ENCODE measurements at regions not wholly inside any gene's neighbourhood (a gene's known extent, or its start where the extent isn't known, plus 50 kb on each side); places are given as distances from the start of the nearest gene placed in this dataset.

GRCh38 chr16:77551357-77551756, 116.5 kb upstream of the ADAMTS18 start:
- no peak overlapping the region for H3K4me3 ChIP-seq
- TF ChIP-seq, protein P1, sequence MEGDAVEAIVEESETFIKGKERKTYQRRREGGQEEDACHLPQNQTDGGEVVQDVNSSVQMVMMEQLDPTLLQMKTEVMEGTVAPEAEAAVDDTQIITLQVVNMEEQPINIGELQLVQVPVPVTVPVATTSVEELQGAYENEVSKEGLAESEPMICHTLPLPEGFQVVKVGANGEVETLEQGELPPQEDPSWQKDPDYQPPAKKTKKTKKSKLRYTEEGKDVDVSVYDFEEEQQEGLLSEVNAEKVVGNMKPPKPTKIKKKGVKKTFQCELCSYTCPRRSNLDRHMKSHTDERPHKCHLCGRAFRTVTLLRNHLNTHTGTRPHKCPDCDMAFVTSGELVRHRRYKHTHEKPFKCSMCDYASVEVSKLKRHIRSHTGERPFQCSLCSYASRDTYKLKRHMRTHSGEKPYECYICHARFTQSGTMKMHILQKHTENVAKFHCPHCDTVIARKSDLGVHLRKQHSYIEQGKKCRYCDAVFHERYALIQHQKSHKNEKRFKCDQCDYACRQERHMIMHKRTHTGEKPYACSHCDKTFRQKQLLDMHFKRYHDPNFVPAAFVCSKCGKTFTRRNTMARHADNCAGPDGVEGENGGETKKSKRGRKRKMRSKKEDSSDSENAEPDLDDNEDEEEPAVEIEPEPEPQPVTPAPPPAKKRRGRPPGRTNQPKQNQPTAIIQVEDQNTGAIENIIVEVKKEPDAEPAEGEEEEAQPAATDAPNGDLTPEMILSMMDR (IDR thresholded peaks at IDR 0.05) = no peak
- DNase-seq (ENCODE audit: low spot score) = no peak
- no peak overlapping the region for H3K27ac ChIP-seq

DNA sequence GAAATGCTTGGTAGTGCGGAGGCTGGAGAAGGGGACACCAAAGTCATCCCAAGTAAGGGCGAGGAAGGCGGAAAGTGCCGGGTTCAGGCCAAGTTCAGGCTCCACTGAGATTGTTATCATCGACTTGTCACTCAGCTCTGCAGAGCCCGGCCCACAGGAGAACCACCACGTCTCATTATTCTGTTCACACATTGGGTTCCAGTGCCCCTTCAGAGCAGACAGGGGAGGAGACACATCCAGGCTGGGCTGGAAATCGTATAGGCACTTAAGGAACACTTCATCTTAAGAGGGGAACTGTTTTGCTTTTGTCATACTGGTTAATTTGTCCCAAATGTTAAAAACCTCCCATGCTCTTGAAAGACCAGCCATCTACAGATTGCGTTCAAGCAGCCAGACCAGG, 118.3 kb upstream of the ADAMTS18 start:
- no peak for DNase-seq (ENCODE audit: low spot score)
- no peak overlapping the region for H3K27ac ChIP-seq
- TF ChIP-seq, protein P1 (IDR thresholded peaks at IDR 0.05) = no peak
- H3K4me3 ChIP-seq = no peak overlapping the region

GRCh38 chr16:77555126-77555525, 120.3 kb upstream of the ADAMTS18 start:
- DNase-seq (ENCODE audit: low spot score) = no peak
- Histone ChIP-seq H3K27ac (no peak overlapping the region), H3K4me3 (no peak overlapping the region)
- TF ChIP-seq, protein P1 (IDR thresholded peaks at IDR 0.05) = no peak

GRCh38 chr16:77555791-77556190, 121.0 kb upstream of the ADAMTS18 start:
- Histone ChIP-seq H3K27ac (no peak overlapping the region), H3K4me3 (no peak overlapping the region)
- TF ChIP-seq, protein P1 (IDR thresholded peaks at IDR 0.05) = no peak
- DNase-seq (ENCODE audit: low spot score) = no peak

DNA sequence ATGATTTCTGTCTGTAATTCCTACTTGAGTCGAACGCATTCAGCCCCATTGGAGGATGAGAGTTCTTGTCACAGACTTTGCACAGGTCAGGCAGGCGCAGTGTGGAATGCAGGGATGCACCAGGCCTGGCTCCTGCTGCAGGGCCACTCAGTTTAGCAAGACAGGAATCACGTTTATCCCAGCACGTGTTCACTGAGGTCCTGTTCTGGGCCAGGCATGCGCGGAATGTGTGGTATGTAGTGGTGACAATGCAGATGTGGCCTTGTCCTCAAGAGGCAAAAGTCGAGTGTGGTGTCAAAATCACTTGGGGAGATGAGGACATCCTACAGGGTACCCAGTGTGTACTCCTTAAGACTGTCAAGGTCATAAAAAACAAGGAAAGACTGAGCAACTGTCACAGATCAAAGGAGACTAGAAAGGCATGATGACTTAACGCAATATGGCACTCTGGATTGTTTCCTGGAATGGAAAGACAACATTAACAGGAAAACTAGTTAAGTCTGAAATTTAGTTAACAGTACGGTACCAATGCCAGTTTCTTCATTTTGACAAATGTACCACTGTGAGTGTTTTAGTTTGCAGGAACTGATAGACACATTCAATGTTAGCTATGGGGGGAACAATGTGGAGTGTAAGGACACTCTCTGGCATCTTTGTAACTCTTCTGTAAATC, 121.5 kb upstream of the ADAMTS18 start:
- no peak overlapping the region for H3K27ac ChIP-seq
- TF ChIP-seq, protein P1 (IDR thresholded peaks at IDR 0.05) = no peak
- H3K4me3 ChIP-seq = no peak overlapping the region
- DNase-seq (ENCODE audit: low spot score) = no peak

DNA sequence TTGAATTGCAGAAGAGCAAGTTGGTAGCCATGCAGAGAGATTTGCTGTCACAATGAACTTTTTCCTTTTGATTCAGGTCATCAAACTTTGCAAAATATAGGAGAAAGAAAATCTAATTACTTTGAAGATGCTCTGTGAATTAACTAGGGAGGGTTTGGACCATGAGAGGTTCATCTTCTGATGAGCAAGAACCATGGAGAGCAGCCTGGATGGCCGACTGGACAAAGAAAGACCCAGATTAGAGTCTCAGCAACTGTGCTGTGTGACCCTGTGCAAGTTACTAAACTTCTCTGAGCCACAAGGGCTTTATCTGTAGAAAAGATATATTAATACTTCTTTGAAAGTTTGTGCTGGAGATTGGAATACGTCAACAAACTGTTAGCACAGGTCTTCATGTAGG, 122.6 kb upstream of the ADAMTS18 start:
- DNase-seq (ENCODE audit: low spot score) = no peak
- Histone ChIP-seq H3K27ac (no peak overlapping the region), H3K4me3 (no peak overlapping the region)
- TF ChIP-seq, protein P1 (IDR thresholded peaks at IDR 0.05) = no peak

DNA sequence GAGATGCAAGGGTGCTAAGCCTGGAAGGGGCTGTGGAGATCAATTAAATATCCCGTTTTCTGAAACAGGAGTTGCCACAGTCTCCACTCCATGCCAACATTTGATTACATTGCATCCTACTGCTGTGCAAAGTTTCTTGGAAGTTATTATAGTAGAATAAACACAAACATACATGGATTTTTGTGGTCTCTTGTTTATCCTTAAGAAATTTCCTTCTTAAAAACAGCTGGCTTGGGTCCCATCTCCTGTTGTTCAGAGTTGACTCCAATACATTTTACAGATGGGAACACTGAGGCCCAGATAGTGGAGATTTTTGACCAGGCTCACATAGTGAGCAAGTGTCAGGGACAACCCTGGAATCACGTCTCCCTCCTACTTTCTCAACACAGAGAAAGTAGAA, 124.0 kb upstream of the ADAMTS18 start:
- Histone ChIP-seq H3K27ac (no peak overlapping the region), H3K4me3 (no peak overlapping the region)
- DNase-seq (ENCODE audit: low spot score) = no peak
- TF ChIP-seq, protein P1 (IDR thresholded peaks at IDR 0.05) = no peak
